ENCODE measurements at regions not wholly inside any gene's neighbourhood (a gene's known extent, or its start where the extent isn't known, plus 50 kb on each side); places are given as distances from the start of the nearest gene placed in this dataset.
"Not testable (repeated sequence)": the region's sequence is repeated elsewhere in the genome, so short reads cannot be mapped to it uniquely, and the experiment has no call there.

GRCh38 chr21:38082936-38083485, 166.8 kb upstream of the KCNJ6 start:
- Histone ChIP-seq H3K27ac (ENCODE audit: insufficient read depth in 1 of 2, low read depth in 1 of 2, low read length in 2 of 2, poor library complexity in 1 of 2, severe bottlenecking in 2 of 2) (no peak overlapping the region), H3K4me1 (ENCODE audit: control extremely low read depth in 1 of 4, control insufficient read depth in 4 of 4, insufficient read depth in 4 of 4, low read length in 3 of 4) (no peaks in the 10 kb centered on the region), H3K9me3 (ENCODE audit: control extremely low read depth in 1 of 5, control insufficient read depth in 4 of 5, insufficient read depth in 2 of 5, low read depth in 1 of 5, low read length in 4 of 5) (no peaks in the 10 kb centered on the region), H3K36me3 (ENCODE audit: control insufficient read depth in 4 of 4, insufficient read depth in 4 of 4, low read length in 3 of 4) (no peaks in the 10 kb centered on the region), H3K27me3 (replicated peaks in 2 of 5; ENCODE audit: control insufficient read depth in 4 of 5, insufficient read depth in 5 of 5, low read length in 4 of 5) (peaks cover 0 to 4% (median 0%) of the 10 kb centered on the region in 5 experiments), H3K4me3 (ENCODE audit: control insufficient read depth in 1 of 7, extremely low read depth in 1 of 7, insufficient read depth in 4 of 7, low read depth in 2 of 7, low read length in 6 of 7) (no peak overlapping the region)
- CTCF ChIA-PET = no interaction called here
- WGBS (ENCODE audit: insufficient coverage) = 86% methylated on average over 2 of the region's 4 CpGs
- POLR2A ChIA-PET = no interaction called here
- no peak for DNase-seq

GRCh38 chr21:38083535-38083934, 167.3 kb upstream of the KCNJ6 start:
- no peaks in the 10 kb centered on the region for H3K9me3 ChIP-seq (ENCODE audit: control extremely low read depth in 1 of 5, control insufficient read depth in 4 of 5, insufficient read depth in 2 of 5, low read depth in 1 of 5, low read length in 4 of 5)
- H3K27ac ChIP-seq (ENCODE audit: insufficient read depth in 1 of 2, low read depth in 1 of 2, low read length in 2 of 2, poor library complexity in 1 of 2, severe bottlenecking in 2 of 2) = no peak overlapping the region
- ChIA-PET POLR2A (no interaction called here), CTCF (no interaction called here)
- H3K4me1 ChIP-seq (ENCODE audit: control extremely low read depth in 1 of 4, control insufficient read depth in 4 of 4, insufficient read depth in 4 of 4, low read length in 3 of 4) = no peaks in the 10 kb centered on the region
- H3K36me3 ChIP-seq (ENCODE audit: control insufficient read depth in 4 of 4, insufficient read depth in 4 of 4, low read length in 3 of 4) = no peaks in the 10 kb centered on the region
- H3K27me3 ChIP-seq (replicated peaks in 2 of 5; ENCODE audit: control insufficient read depth in 4 of 5, insufficient read depth in 5 of 5, low read length in 4 of 5) = peaks cover 0 to 4% (median 0%) of the 10 kb centered on the region in 5 experiments
- DNase-seq = no peak
- no peak overlapping the region for H3K4me3 ChIP-seq (ENCODE audit: control insufficient read depth in 1 of 7, extremely low read depth in 1 of 7, insufficient read depth in 4 of 7, low read depth in 2 of 7, low read length in 6 of 7)

- DNase-seq = no peak
- Histone ChIP-seq H3K27me3 (replicated peaks in 2 of 5; ENCODE audit: control insufficient read depth in 4 of 5, insufficient read depth in 5 of 5, low read length in 4 of 5) (peaks cover 0 to 4% (median 0%) of the 10 kb centered on the region in 5 experiments), H3K27ac (ENCODE audit: insufficient read depth in 1 of 2, low read depth in 1 of 2, low read length in 2 of 2, poor library complexity in 1 of 2, severe bottlenecking in 2 of 2) (no peak overlapping the region), H3K4me1 (ENCODE audit: control extremely low read depth in 1 of 4, control insufficient read depth in 4 of 4, insufficient read depth in 4 of 4, low read length in 3 of 4) (no peaks in the 10 kb centered on the region), H3K9me3 (ENCODE audit: control extremely low read depth in 1 of 5, control insufficient read depth in 4 of 5, insufficient read depth in 2 of 5, low read depth in 1 of 5, low read length in 4 of 5) (no peaks in the 10 kb centered on the region), H3K4me3 (ENCODE audit: control insufficient read depth in 1 of 7, extremely low read depth in 1 of 7, insufficient read depth in 4 of 7, low read depth in 2 of 7, low read length in 6 of 7) (no peak overlapping the region), H3K36me3 (ENCODE audit: control insufficient read depth in 4 of 4, insufficient read depth in 4 of 4, low read length in 3 of 4) (no peaks in the 10 kb centered on the region)
- POLR2A ChIA-PET = no interaction called here
- CTCF ChIA-PET = no interaction called here
- 100% methylated on average over 1 of the region's 1 CpG for whole genome bisulfite sequencing (ENCODE audit: insufficient coverage)
These were observed 170.2 kb upstream of the KCNJ15 start for GRCh38 chr21:38086580-38086979.

GRCh38 chr21:38088916-38089762, 167.7 kb upstream of the KCNJ15 start:
- Histone ChIP-seq H3K4me1 (ENCODE audit: control extremely low read depth in 1 of 4, control insufficient read depth in 4 of 4, insufficient read depth in 4 of 4, low read length in 3 of 4) (no peaks in the 10 kb centered on the region), H3K27me3 (replicated peaks in 2 of 5; ENCODE audit: control insufficient read depth in 4 of 5, insufficient read depth in 5 of 5, low read length in 4 of 5) (peaks cover 0 to 4% (median 0%) of the 10 kb centered on the region in 5 experiments), H3K27ac (ENCODE audit: insufficient read depth in 1 of 2, low read depth in 1 of 2, low read length in 2 of 2, poor library complexity in 1 of 2, severe bottlenecking in 2 of 2) (peak overlapping the region in 1 of 2 experiments; percentile 9), H3K36me3 (ENCODE audit: control insufficient read depth in 4 of 4, insufficient read depth in 4 of 4, low read length in 3 of 4) (no peaks in the 10 kb centered on the region), H3K9me3 (ENCODE audit: control extremely low read depth in 1 of 5, control insufficient read depth in 4 of 5, insufficient read depth in 2 of 5, low read depth in 1 of 5, low read length in 4 of 5) (no peaks in the 10 kb centered on the region), H3K4me3 (ENCODE audit: control insufficient read depth in 1 of 7, extremely low read depth in 1 of 7, insufficient read depth in 4 of 7, low read depth in 2 of 7, low read length in 6 of 7) (no peak overlapping the region)
- ChIA-PET CTCF (no interaction called here), POLR2A (no interaction called here)
- no peak for DNase-seq
- 95% methylated on average over 9 of the region's 13 CpGs for WGBS (ENCODE audit: insufficient coverage)

GRCh38 chr21:38089763-38090046, 167.1 kb upstream of the KCNJ15 start:
- ChIA-PET CTCF (no interaction called here), POLR2A (no interaction called here)
- peak overlapping the region in 1 of 2 experiments; percentile 9 for H3K27ac ChIP-seq (ENCODE audit: insufficient read depth in 1 of 2, low read depth in 1 of 2, low read length in 2 of 2, poor library complexity in 1 of 2, severe bottlenecking in 2 of 2)
- no peaks in the 10 kb centered on the region for H3K4me1 ChIP-seq (ENCODE audit: control extremely low read depth in 1 of 4, control insufficient read depth in 4 of 4, insufficient read depth in 4 of 4, low read length in 3 of 4)
- H3K9me3 ChIP-seq (ENCODE audit: control extremely low read depth in 1 of 5, control insufficient read depth in 4 of 5, insufficient read depth in 2 of 5, low read depth in 1 of 5, low read length in 4 of 5) = no peaks in the 10 kb centered on the region
- no peak overlapping the region for H3K4me3 ChIP-seq (ENCODE audit: control insufficient read depth in 1 of 7, extremely low read depth in 1 of 7, insufficient read depth in 4 of 7, low read depth in 2 of 7, low read length in 6 of 7)
- WGBS (ENCODE audit: insufficient coverage) = 76% methylated on average over 3 of the region's 6 CpGs
- no peak for DNase-seq
- no peaks in the 10 kb centered on the region for H3K36me3 ChIP-seq (ENCODE audit: control insufficient read depth in 4 of 4, insufficient read depth in 4 of 4, low read length in 3 of 4)
- peaks cover 0 to 4% (median 0%) of the 10 kb centered on the region in 5 experiments for H3K27me3 ChIP-seq (replicated peaks in 2 of 5; ENCODE audit: control insufficient read depth in 4 of 5, insufficient read depth in 5 of 5, low read length in 4 of 5)

GRCh38 chr21:38091061-38091460, 165.7 kb upstream of the KCNJ15 start:
- H3K4me3 ChIP-seq (ENCODE audit: control insufficient read depth in 1 of 7, extremely low read depth in 1 of 7, insufficient read depth in 4 of 7, low read depth in 2 of 7, low read length in 6 of 7); H3K27ac ChIP-seq (ENCODE audit: insufficient read depth in 1 of 2, low read depth in 1 of 2, low read length in 2 of 2, poor library complexity in 1 of 2, severe bottlenecking in 2 of 2); H3K9me3 ChIP-seq (ENCODE audit: control extremely low read depth in 1 of 5, control insufficient read depth in 4 of 5, insufficient read depth in 2 of 5, low read depth in 1 of 5, low read length in 4 of 5); DNase-seq; POLR2A ChIA-PET; H3K27me3 ChIP-seq (replicated peaks in 2 of 5; ENCODE audit: control insufficient read depth in 4 of 5, insufficient read depth in 5 of 5, low read length in 4 of 5); H3K36me3 ChIP-seq (ENCODE audit: control insufficient read depth in 4 of 4, insufficient read depth in 4 of 4, low read length in 3 of 4); H3K4me1 ChIP-seq (ENCODE audit: control extremely low read depth in 1 of 4, control insufficient read depth in 4 of 4, insufficient read depth in 4 of 4, low read length in 3 of 4); CTCF ChIA-PET: not testable (repeated sequence)
- no CpG with 5 or more reads among the region's 2 CpGs for WGBS (ENCODE audit: insufficient coverage)

GRCh38 chr21:38092051-38092450, 164.7 kb upstream of the KCNJ15 start:
- H3K27ac ChIP-seq (ENCODE audit: insufficient read depth in 1 of 2, low read depth in 1 of 2, low read length in 2 of 2, poor library complexity in 1 of 2, severe bottlenecking in 2 of 2) = no peak overlapping the region
- WGBS (ENCODE audit: insufficient coverage) = 85% methylated on average over 6 of the region's 6 CpGs
- CTCF ChIA-PET = no interaction called here
- no peaks in the 10 kb centered on the region for H3K36me3 ChIP-seq (ENCODE audit: control insufficient read depth in 4 of 4, insufficient read depth in 4 of 4, low read length in 3 of 4)
- H3K9me3 ChIP-seq (ENCODE audit: control extremely low read depth in 1 of 5, control insufficient read depth in 4 of 5, insufficient read depth in 2 of 5, low read depth in 1 of 5, low read length in 4 of 5) = no peaks in the 10 kb centered on the region
- DNase-seq = no peak
- POLR2A ChIA-PET = interaction anchor here (0.6 kb wide), 1 partner anchor 394 kb away, joined by 5 read pairs; no protein-coding TSS in a partner anchor
- H3K27me3 ChIP-seq (replicated peaks in 2 of 5; ENCODE audit: control insufficient read depth in 4 of 5, insufficient read depth in 5 of 5, low read length in 4 of 5) = peaks cover 0 to 2% (median 0%) of the 10 kb centered on the region in 5 experiments
- H3K4me3 ChIP-seq (ENCODE audit: control insufficient read depth in 1 of 7, extremely low read depth in 1 of 7, insufficient read depth in 4 of 7, low read depth in 2 of 7, low read length in 6 of 7) = no peak overlapping the region
- H3K4me1 ChIP-seq (ENCODE audit: control extremely low read depth in 1 of 4, control insufficient read depth in 4 of 4, insufficient read depth in 4 of 4, low read length in 3 of 4) = no peaks in the 10 kb centered on the region
